Activated naive CD8-positive, alpha-beta T cell treated with anti-CD3 and anti-CD28 coated beads, Interleukin-2, amount 50 U/mL, for 24 hours (primary cell): ENCODE measurements at regions not wholly inside any gene's neighbourhood (a gene's known extent, or its start where the extent isn't known, plus 50 kb on each side); places are given as distances from the start of the nearest gene placed in this dataset.
"Not testable (repeated sequence)": the region's sequence is repeated elsewhere in the genome, so short reads cannot be mapped to it uniquely, and the experiment has no call there.

ENCODE experiments used
- ATAC-seq: fragments of 150-1000 bp; cut with Tn5 transposase; one replicate; pipeline ENCODE4 v1.10.0; 2021
- DNase-seq: peaks from one replicate; pipeline ENCODE4 v3.0.0; 2021
- H3K27ac Mint-ChIP-seq: one replicate; pipeline ENCODE4 v1.8.0; 2021; ENCODE audit warnings: mild to moderate bottlenecking, mixed read lengths
- H3K27me3 Mint-ChIP-seq: one replicate; pipeline ENCODE4 v1.8.0; 2021; ENCODE audit warnings: mixed read lengths
- H3K36me3 Mint-ChIP-seq: one replicate; pipeline ENCODE4 v1.8.0; 2021; ENCODE audit warnings: low read depth, mixed read lengths
- H3K4me1 Mint-ChIP-seq: one replicate; pipeline ENCODE4 v1.8.0; 2021; ENCODE audit warnings: mixed read lengths
- H3K4me3 Mint-ChIP-seq: one replicate; pipeline ENCODE4 v1.8.0; 2021; ENCODE audit warnings: mild to moderate bottlenecking, moderate library complexity, mixed read lengths
- H3K9me3 Mint-ChIP-seq: one replicate; pipeline ENCODE4 v1.8.0; 2021; ENCODE audit warnings: mixed read lengths

GRCh38 chr14:71355324-71356201, 448.3 kb downstream of the PCNX1 start:
- peaks cover 55% of the 10 kb centered on the region for H3K4me1 Mint-ChIP-seq
- peak overlapping the region; percentile 37 for H3K27ac Mint-ChIP-seq
- no peak overlapping the region for H3K4me3 Mint-ChIP-seq
- H3K36me3 Mint-ChIP-seq, result peaks cover 62% of the 10 kb centered on the region
- no peaks in the 10 kb centered on the region for H3K27me3 Mint-ChIP-seq
- peaks cover 33% of the 10 kb centered on the region for H3K9me3 Mint-ChIP-seq
- DNase-seq (no peak), ATAC-seq (no peak)

GRCh38 chr14:71358209-71358931, 451.1 kb downstream of the PCNX1 start:
- Mint-ChIP-seq H3K27ac (peak overlapping the region; percentile 85), H3K27me3 (no peaks in the 10 kb centered on the region), H3K4me3 (peak overlapping the region; percentile 52), H3K9me3 (peaks cover 28% of the 10 kb centered on the region), H3K36me3 (peaks cover 49% of the 10 kb centered on the region), H3K4me1 (peaks cover 69% of the 10 kb centered on the region)
- peak; percentile 32 for DNase-seq
- peak; percentile 47 for ATAC-seq

- DNase-seq, H3K27me3 Mint-ChIP-seq, ATAC-seq: not testable (repeated sequence)
- Mint-ChIP-seq H3K4me1 (peaks cover 75% of the 10 kb centered on the region), H3K27ac (peak overlapping the region; percentile 85), H3K36me3 (peaks cover 43% of the 10 kb centered on the region), H3K9me3 (peaks cover 28% of the 10 kb centered on the region), H3K4me3 (peak overlapping the region; percentile 52)
Observed at GRCh38 chr14:71358932-71359421, 451.7 kb downstream of the PCNX1 start.

GRCh38 chr14:71359823-71360222, 452.6 kb downstream of the PCNX1 start:
- Mint-ChIP-seq H3K4me3 (no peak overlapping the region), H3K9me3 (peaks cover 28% of the 10 kb centered on the region), H3K27me3 (no peaks in the 10 kb centered on the region), H3K36me3 (peaks cover 43% of the 10 kb centered on the region), H3K27ac (peak overlapping the region; percentile 41), H3K4me1 (peaks cover 78% of the 10 kb centered on the region)
- DNase-seq (no peak), ATAC-seq (no peak)

- Mint-ChIP-seq H3K4me1 (peaks cover 71% of the 10 kb centered on the region), H3K9me3 (peaks cover 28% of the 10 kb centered on the region), H3K4me3 (no peak overlapping the region), H3K27me3 (no peaks in the 10 kb centered on the region), H3K36me3 (peaks cover 38% of the 10 kb centered on the region), H3K27ac (peak overlapping the region; percentile 29)
- DNase-seq (no peak), ATAC-seq (peak; percentile 35)
Observed at GRCh38 chr14:71361336-71361735, 454.1 kb downstream of the PCNX1 start.

DNA sequence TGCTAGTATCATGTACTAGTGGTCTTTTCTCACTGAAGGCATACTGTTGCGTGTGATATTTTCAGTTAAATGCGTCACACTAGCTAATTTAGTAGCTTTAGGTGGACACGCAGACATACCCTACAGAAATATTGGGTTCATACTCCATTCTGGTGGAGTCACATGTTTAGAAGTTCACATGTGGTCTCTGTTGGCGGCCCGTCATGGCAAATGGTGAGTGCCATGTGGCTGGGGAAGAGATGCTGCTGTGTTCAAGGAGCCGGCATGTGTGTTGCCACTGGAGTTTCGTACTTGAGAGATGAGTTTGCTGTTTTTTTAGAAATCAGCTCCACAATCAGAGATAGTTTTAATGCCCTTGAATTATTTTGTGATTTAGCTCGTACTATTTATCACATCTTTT, 454.6 kb downstream of the PCNX1 start:
- ATAC-seq (no peak), DNase-seq (no peak)
- no peaks in the 10 kb centered on the region for H3K27me3 Mint-ChIP-seq
- H3K4me3 Mint-ChIP-seq, result no peak overlapping the region
- peaks cover 28% of the 10 kb centered on the region for H3K9me3 Mint-ChIP-seq
- H3K36me3 Mint-ChIP-seq, result peaks cover 38% of the 10 kb centered on the region
- peak overlapping the region; percentile 52 for H3K27ac Mint-ChIP-seq
- peaks cover 71% of the 10 kb centered on the region for H3K4me1 Mint-ChIP-seq

DNA sequence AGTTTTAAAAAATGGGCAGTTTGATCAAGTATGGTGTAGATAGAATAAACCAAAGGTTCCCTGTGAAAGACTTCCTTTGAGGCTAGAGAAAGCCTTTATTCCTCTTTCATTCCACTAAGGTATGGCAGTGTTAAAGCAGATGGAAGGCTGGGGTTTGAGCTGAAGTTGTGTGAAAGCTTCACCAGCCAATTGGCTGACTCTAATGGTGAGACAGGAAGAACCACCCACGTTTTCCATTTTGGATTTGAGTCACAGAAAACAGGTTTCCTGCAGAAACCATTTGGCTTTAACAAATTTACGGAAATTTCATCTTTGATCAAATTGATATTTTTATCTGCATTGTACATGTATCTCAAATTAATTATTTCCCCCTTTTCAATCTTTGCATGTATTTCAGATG, 455.0 kb downstream of the PCNX1 start:
- Mint-ChIP-seq H3K9me3 (peaks cover 28% of the 10 kb centered on the region), H3K36me3 (peaks cover 38% of the 10 kb centered on the region), H3K4me3 (no peak overlapping the region), H3K4me1 (peaks cover 71% of the 10 kb centered on the region), H3K27me3 (no peaks in the 10 kb centered on the region), H3K27ac (peak overlapping the region; percentile 52)
- DNase-seq (no peak), ATAC-seq (no peak)

DNA sequence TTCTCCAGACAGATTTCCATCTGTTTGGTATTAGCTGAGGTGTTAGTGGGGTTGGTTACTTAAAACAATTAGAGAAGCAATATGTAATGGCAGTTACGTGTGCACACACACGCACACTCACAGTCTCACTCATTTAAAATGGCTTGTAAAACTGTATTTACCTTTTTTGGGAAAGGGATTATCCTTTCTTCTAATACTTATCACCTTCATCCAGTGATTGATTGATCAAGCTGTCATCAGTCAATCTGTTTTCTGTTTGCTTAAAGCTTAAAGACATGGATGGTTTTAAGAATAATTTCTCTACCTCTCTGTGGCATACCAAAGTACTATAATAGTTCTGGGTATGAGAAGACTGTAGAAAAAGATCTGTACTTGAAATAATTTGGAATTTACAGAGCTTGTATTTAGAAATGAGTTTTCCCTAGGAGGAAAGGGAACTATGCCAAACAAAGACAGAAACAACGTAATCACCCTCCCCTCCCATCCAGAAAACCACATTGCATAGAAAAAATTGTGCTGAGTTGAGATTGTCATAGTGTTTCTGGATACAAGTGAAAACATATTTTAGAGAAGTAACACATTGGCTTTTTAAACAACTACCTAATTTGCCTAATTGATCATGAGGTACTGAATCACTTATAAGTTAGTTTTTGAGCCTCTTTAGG, 455.8 kb downstream of the PCNX1 start:
- peaks cover 67% of the 10 kb centered on the region for H3K4me1 Mint-ChIP-seq

GRCh38 chr14:71363946-71364925, 457.0 kb downstream of the PCNX1 start:
- no peak for DNase-seq
- ATAC-seq, result no peak
- Mint-ChIP-seq H3K36me3 (peaks cover 20% of the 10 kb centered on the region), H3K27me3 (no peaks in the 10 kb centered on the region), H3K4me1 (peaks cover 55% of the 10 kb centered on the region), H3K4me3 (no peak overlapping the region), H3K9me3 (peaks cover 15% of the 10 kb centered on the region), H3K27ac (peak overlapping the region; percentile 34)

More for the DNA sequence above, 455.8 kb downstream of the PCNX1 start:
- DNase-seq (no peak), ATAC-seq (no peak)
- Mint-ChIP-seq H3K27ac (no peak overlapping the region), H3K36me3 (peaks cover 32% of the 10 kb centered on the region), H3K27me3 (no peaks in the 10 kb centered on the region), H3K4me3 (no peak overlapping the region), H3K9me3 (peaks cover 27% of the 10 kb centered on the region)

DNA sequence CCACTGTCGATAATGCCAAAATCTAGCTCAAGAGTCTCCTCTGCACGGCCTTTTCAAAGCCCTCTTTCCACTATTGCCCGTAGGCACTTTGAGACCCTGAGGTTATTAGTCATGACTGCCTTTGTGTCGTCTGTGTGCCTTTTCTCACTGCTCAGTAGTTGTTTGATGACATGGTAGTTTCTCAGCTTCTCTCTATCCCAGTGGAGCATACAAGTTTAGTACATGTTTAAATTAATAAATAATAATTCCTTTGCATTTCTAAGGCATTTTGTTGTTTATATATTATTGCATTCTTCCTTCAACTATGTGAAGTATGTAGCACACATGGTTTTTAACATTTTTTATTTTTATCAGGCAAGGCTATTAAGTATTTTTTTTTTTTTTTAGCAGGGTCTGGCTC, 458.1 kb downstream of the PCNX1 start:
- Mint-ChIP-seq H3K4me1 (peaks cover 47% of the 10 kb centered on the region), H3K4me3 (no peak overlapping the region), H3K27me3 (no peaks in the 10 kb centered on the region), H3K9me3 (peaks cover 6% of the 10 kb centered on the region), H3K36me3 (peaks cover 11% of the 10 kb centered on the region), H3K27ac (peak overlapping the region; percentile 34)
- DNase-seq (no peak), ATAC-seq (peak; percentile 54)

DNA sequence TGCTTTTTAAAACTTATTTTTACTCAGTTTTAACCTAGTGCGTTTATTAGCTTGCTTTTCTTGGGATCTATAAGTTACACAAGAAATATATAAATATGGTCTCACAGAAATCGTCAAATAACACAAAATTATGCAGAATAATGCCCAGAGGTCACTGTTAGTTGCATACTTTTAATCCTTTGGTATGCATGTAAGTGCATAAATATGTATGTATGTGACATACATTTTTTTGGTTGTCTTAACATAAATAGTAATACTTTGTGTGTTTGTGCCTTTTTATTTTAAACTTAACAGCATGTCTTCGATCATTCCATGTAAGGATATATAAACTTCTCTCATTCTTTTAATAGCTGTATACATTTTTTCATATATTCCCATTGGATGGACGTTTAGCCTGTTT, 459.6 kb downstream of the PCNX1 start:
- DNase-seq (no peak), ATAC-seq (no peak)
- Mint-ChIP-seq H3K4me1 (peaks cover 44% of the 10 kb centered on the region), H3K4me3 (no peak overlapping the region), H3K36me3 (peaks cover 8% of the 10 kb centered on the region), H3K9me3 (peaks cover 3% of the 10 kb centered on the region), H3K27ac (no peak overlapping the region), H3K27me3 (no peaks in the 10 kb centered on the region)

GRCh38 chr14:71371711-71372396, 464.6 kb downstream of the PCNX1 start:
- H3K4me1 Mint-ChIP-seq, result peaks cover 26% of the 10 kb centered on the region
- H3K27me3 Mint-ChIP-seq, result no peaks in the 10 kb centered on the region
- H3K27ac Mint-ChIP-seq, result peak overlapping the region; percentile 55
- ATAC-seq, result peak; percentile 97
- peaks cover 9% of the 10 kb centered on the region for H3K9me3 Mint-ChIP-seq
- no peak overlapping the region for H3K4me3 Mint-ChIP-seq
- no peak for DNase-seq
- H3K36me3 Mint-ChIP-seq, result peaks cover 7% of the 10 kb centered on the region

DNA sequence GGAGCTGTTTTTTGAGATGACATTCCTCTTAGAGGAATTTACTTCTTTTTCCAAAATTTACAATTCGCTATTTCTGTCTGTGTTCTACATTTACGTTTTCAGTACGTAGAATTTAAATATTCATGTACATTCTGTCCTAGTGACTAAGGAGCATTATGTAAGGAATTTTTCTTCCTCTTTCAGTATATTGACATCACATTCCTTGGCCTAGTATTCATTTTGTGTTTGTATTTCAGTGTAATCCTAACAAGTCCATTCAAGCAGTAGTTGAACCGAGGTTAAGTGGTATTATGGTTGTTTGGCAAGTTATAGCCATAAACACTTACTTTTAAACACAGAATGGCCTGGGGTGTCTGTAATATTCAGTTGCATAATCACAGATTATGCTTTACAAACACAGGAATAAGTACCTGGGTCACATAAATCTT, 465.2 kb downstream of the PCNX1 start:
- H3K27ac Mint-ChIP-seq, result peak overlapping the region; percentile 55
- H3K27me3 Mint-ChIP-seq, result no peaks in the 10 kb centered on the region
- peaks cover 8% of the 10 kb centered on the region for H3K36me3 Mint-ChIP-seq
- DNase-seq, result no peak
- H3K4me3 Mint-ChIP-seq, result no peak overlapping the region
- no peak for ATAC-seq
- peaks cover 9% of the 10 kb centered on the region for H3K9me3 Mint-ChIP-seq
- H3K4me1 Mint-ChIP-seq, result peaks cover 26% of the 10 kb centered on the region
